Ammon's horn (tissue), 1 donor: ENCODE measurements at regions not wholly inside any gene's neighbourhood (a gene's known extent, or its start where the extent isn't known, plus 50 kb on each side); places are given as distances from the start of the nearest gene placed in this dataset.
"Not testable (repeated sequence)": the region's sequence is repeated elsewhere in the genome, so short reads cannot be mapped to it uniquely, and the experiment has no call there.

Source experiments
- DNase-seq: peaks from one replicate; pipeline ENCODE4 v3.0.0-alpha.2; 2016; ENCODE audit warnings: low spot score

GRCh38 chr2:5148392-5149085 is 543.6 kb upstream of the SOX11 start:
- no peak for DNase-seq

- no peak for DNase-seq
These were observed 541.3 kb upstream of the SOX11 start for GRCh38 chr2:5150871-5151270.

- no peak for DNase-seq
These were observed 527.2 kb upstream of the SOX11 start for GRCh38 chr2:5164776-5165525.

DNA sequence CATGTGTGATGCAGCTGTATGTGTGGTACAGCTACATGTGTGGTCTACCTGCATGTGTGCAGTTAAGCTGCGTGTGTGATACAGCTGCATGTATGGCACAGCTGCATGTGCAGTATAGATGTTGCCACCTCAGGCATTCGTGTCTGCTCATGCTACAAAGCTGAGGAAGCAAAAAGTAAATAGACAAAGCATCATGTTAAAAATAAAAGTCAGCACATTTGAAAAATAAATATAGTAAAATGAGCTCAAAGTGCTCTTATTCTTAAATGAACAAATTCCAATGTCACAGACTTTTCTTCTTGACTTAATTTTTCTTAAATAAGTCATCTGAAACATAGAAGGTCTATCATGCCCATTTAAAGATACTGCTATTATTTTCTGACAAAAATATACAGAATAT is 519.3 kb upstream of the SOX11 start:
- no peak for DNase-seq

DNA sequence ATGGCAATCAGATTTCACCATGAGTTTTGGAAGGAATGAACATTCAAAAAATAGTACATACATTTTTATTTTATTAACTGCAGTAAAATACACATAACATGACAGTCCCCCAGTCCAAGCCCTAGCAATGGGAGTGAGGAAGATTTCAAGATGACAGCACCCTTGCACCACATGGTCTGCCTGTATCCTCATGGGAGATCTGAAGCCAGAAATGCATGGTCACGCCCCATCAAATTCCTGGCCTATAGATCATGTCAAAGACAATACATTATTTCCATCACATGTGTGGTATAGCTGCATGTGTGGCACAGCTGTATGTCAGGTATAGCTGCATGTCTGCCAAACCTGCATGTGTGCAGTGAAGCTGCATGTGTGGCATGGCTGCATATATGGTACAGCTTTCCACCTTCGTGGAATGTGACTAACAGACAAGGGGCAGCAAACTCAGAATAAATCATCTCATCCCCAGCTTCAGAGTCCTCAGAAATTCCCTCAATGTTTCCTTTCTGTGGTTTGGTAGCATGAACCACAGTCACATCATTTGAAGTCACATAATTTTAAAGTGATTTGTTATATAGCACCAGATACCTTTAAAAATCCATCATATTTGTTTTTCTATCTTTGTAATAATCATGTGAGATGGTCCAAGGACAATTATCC is 518.2 kb upstream of the SOX11 start:
- DNase-seq, result no peak

GRCh38 chr2:5175231-5175630 is 517.0 kb upstream of the SOX11 start:
- no peak for DNase-seq

- DNase-seq, result no peak
These were observed 515.4 kb upstream of the SOX11 start for GRCh38 chr2:5176764-5177163.

GRCh38 chr2:5183031-5183430 is 509.2 kb upstream of the SOX11 start:
- DNase-seq, result no peak

DNA sequence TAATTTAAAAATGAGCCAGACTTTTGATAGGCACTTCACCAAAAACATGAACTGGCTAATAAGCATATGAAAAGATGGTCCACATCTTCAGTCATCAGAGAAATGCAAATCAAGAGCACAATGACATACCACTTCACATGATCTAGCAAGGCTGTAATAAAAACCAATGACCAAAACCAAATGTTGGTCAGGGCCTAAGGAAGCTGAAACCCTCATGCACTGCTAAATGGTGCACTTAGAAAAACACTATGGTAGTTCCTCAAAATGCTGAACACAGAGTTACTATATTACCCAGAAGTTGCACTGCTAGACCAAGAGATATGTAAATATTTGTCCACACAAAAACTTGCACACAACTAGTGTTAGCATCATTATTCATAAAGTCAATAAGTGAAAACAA is 504.9 kb upstream of the SOX11 start:
- no peak for DNase-seq

GRCh38 chr2:5188636-5189035 is 503.5 kb upstream of the SOX11 start:
- no peak for DNase-seq

DNA sequence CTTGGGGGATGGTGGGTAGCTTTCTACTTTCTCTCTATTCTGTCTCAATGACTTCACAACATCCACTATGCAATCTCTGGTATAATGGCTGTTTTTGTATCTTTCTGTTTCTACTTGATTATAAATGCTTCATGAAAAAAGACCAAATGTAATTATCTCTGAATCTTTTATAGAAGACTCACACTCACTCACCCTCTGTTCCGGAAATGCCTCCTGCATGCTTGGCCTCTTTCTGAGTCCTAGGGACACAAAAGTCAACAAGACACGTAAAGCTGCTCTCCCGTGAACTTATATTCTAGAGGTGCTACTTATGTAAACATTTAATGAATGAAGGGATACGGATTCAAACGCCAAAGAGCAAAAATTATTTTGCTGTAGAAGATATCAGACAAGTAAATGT is 502.2 kb upstream of the SOX11 start:
- DNase-seq, result no peak

GRCh38 chr2:5195636-5196035 is 496.5 kb upstream of the SOX11 start:
- DNase-seq, result no peak

- DNase-seq, result peak; percentile 12
These were observed 488.9 kb upstream of the SOX11 start for GRCh38 chr2:5203134-5203755.

GRCh38 chr2:5206742-5207141 is 485.4 kb upstream of the SOX11 start:
- DNase-seq, result not testable (repeated sequence)

- DNase-seq, result no peak
These were observed 476.1 kb upstream of the SOX11 start for GRCh38 chr2:5215989-5216607.

- DNase-seq, result no peak
These were observed 465.0 kb upstream of the SOX11 start for GRCh38 chr2:5227062-5227699.

DNA sequence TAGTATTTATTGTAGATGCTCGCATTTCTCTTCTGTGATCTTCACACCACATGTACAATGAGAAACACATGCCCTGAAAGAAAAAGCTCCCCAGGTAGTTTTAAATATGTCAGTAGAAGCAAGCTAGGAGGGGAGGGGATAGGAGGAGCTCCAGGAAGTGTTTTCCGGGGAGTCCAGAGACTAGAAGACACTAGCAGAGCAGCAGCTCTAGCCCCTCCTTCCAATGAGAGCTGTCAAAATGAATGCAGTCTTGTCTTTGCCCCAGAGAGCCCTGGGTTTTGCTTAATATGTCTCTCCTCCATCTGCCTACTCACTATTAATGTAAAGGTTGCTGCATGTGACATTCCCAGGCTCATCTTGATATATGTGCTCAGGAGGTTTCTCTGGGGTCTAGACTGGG is 462.6 kb upstream of the SOX11 start:
- no peak for DNase-seq

- no peak for DNase-seq
These were observed 461.7 kb upstream of the SOX11 start for GRCh38 chr2:5230444-5230843.

- no peak for DNase-seq
These were observed 461.3 kb upstream of the SOX11 start for GRCh38 chr2:5230855-5231254.

DNA sequence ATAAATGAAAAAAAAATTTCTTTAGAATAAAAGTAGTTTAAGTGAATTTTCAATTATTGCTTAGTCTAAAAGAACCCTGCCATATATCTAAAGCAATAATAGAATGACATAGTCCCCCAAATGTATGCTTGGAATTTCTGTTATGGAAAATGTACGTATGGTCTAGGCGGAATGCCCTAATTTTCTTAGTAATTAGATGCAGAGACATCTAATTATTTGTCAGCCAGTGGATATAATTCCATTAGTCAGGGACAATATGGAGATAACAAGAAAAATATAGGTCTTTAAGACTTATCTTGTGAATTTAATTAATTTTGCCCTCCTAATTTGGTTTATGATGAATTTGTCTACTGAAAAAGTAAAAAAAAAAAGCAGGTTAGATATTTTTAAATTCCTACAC is 460.9 kb upstream of the SOX11 start:
- no peak for DNase-seq

GRCh38 chr2:5234563-5234962 is 457.6 kb upstream of the SOX11 start:
- no peak for DNase-seq

GRCh38 chr2:5235701-5236100 is 456.5 kb upstream of the SOX11 start:
- DNase-seq, result no peak
